22Rv1 (cell line): ENCODE measurements at regions not wholly inside any gene's neighbourhood (a gene's known extent, or its start where the extent isn't known, plus 50 kb on each side); places are given as distances from the start of the nearest gene placed in this dataset.

Source experiments
- ZFX ChIP-seq: fragments of 450-650 bp; IDR thresholded peaks from 2 replicates; pipeline ENCODE4 v1.6.1; 2017; ENCODE audit warnings: antibody characterized with exemption, borderline replicate concordance
- TF ChIP-seq, protein P1 (sequence below): fragments of 450-650 bp; IDR thresholded peaks from 2 replicates; pipeline ENCODE4 v1.5.1; 2017; ENCODE audit warnings: mild to moderate bottlenecking

DNA sequence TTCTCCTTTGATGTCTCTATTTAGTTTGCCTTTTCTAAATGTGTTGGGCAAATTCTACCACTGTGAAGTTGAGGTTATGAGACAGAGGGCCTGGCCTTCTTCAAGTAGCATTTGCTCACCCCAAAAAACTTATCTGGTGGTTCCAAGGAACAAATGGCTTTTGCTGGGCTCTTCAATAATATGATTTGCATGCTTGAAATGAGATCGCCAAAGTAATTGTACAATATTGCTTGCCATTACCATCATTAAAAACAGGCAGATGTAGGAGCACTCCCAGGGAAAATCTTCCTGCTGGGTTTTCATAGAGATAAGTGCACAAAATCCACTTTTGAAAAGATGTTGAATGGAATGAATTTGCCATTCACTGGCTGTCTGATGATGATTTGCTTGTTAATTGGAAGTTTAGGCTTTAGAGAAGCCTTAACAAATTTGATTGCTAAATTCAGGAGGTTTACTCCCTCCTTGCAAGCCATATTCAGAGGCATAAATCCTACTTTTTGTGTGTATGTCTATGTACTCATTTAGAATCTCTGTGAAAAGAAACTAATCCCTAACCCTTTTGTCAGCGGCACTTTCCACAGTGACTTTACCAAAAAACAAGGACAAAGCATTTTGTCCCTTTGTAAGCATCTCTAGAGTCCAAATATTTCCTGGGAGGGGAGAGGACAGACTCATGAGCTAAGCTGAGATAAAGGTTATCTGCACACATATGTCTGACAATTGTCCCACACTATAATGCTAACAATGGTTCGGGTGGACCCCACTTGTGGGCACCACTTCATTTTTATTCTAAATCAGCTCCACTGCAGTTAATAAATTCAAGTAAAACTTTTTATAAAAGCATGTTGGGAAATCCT is 240.8 kb upstream of the PIK3C3 start:
- TF ChIP-seq, protein P1, sequence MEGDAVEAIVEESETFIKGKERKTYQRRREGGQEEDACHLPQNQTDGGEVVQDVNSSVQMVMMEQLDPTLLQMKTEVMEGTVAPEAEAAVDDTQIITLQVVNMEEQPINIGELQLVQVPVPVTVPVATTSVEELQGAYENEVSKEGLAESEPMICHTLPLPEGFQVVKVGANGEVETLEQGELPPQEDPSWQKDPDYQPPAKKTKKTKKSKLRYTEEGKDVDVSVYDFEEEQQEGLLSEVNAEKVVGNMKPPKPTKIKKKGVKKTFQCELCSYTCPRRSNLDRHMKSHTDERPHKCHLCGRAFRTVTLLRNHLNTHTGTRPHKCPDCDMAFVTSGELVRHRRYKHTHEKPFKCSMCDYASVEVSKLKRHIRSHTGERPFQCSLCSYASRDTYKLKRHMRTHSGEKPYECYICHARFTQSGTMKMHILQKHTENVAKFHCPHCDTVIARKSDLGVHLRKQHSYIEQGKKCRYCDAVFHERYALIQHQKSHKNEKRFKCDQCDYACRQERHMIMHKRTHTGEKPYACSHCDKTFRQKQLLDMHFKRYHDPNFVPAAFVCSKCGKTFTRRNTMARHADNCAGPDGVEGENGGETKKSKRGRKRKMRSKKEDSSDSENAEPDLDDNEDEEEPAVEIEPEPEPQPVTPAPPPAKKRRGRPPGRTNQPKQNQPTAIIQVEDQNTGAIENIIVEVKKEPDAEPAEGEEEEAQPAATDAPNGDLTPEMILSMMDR, result no peak
- TF ChIP-seq ZFX, result no peak
